ENCODE measurements at regions not wholly inside any gene's neighbourhood (a gene's known extent, or its start where the extent isn't known, plus 50 kb on each side); places are given as distances from the start of the nearest gene placed in this dataset.

GRCh38 chr5:38780945-38781344 is 64.9 kb upstream of the OSMR start:
- intact Hi-C loops (cut with DNase I), result no loop called here
- peaks cover 20 to 22% of the 10 kb centered on the region in 2 donors for H3K4me1 ChIP-seq
- H3K4me3 ChIP-seq, result no peak overlapping the region
- DNase-seq, result peak in 2 of 4 donors; percentile 87 to 90
- no peak overlapping the region for H3K27ac ChIP-seq
- H3K36me3 ChIP-seq, result no peaks in the 10 kb centered on the region
- no peak for TF ChIP-seq CTCF (IDR thresholded peaks at IDR 0.05)
- ATAC-seq, result peak; percentile 8
- no peaks in the 10 kb centered on the region for H3K27me3 ChIP-seq
- H3K9me3 ChIP-seq, result no peaks in the 10 kb centered on the region

- intact Hi-C loops (cut with DNase I), result no loop called here
- H3K9me3 ChIP-seq, result no peaks in the 10 kb centered on the region
- H3K36me3 ChIP-seq, result no peaks in the 10 kb centered on the region
- no peak for DNase-seq
- no peak overlapping the region for H3K4me3 ChIP-seq
- H3K4me1 ChIP-seq, result peaks cover 20 to 22% of the 10 kb centered on the region in 2 donors
- ATAC-seq, result peak; percentile 7
- H3K27ac ChIP-seq, result peak overlapping the region; percentile 58 to 61
- no peaks in the 10 kb centered on the region for H3K27me3 ChIP-seq
- no peak for TF ChIP-seq CTCF (IDR thresholded peaks at IDR 0.05)
Measured at GRCh38 chr5:38782180-38782835, 63.5 kb upstream of the OSMR start.

GRCh38 chr5:38783011-38783561 is 62.7 kb upstream of the OSMR start:
- intact Hi-C loops (cut with DNase I), result no loop called here
- Histone ChIP-seq H3K27me3 (no peaks in the 10 kb centered on the region), H3K27ac (peak overlapping the region; percentile 58 to 61), H3K9me3 (no peaks in the 10 kb centered on the region), H3K36me3 (no peaks in the 10 kb centered on the region), H3K4me3 (no peak overlapping the region), H3K4me1 (peaks cover 20 to 22% of the 10 kb centered on the region in 2 donors)
- DNase-seq, result peak in 2 of 4 donors; percentile 82 to 85
- TF ChIP-seq CTCF (IDR thresholded peaks at IDR 0.05), result peak in 1 of 2 donors; percentile 47
- ATAC-seq, result peak; percentile 90

GRCh38 chr5:38789134-38789533 is 56.7 kb upstream of the OSMR start:
- no peak for ATAC-seq
- Histone ChIP-seq H3K4me3 (no peak overlapping the region), H3K27me3 (no peaks in the 10 kb centered on the region), H3K27ac (no peak overlapping the region), H3K36me3 (no peaks in the 10 kb centered on the region), H3K4me1 (peaks cover 0 to 2% of the 10 kb centered on the region in 2 donors), H3K9me3 (no peaks in the 10 kb centered on the region)
- intact Hi-C loops (cut with DNase I), result no loop called here
- DNase-seq, result no peak
- no peak for TF ChIP-seq CTCF (IDR thresholded peaks at IDR 0.05)

- ATAC-seq, result no peak
- intact Hi-C loops (cut with DNase I), result no loop called here
- no peak for TF ChIP-seq CTCF (IDR thresholded peaks at IDR 0.05)
Measured at GRCh38 chr5:38789777-38790176, 56.0 kb upstream of the OSMR start.

More at GRCh38 chr5:38789777-38790176, 56.0 kb upstream of the OSMR start:
- Histone ChIP-seq H3K4me3 (no peak overlapping the region), H3K36me3 (no peaks in the 10 kb centered on the region), H3K9me3 (no peaks in the 10 kb centered on the region), H3K4me1 (no peaks in the 10 kb centered on the region), H3K27ac (no peak overlapping the region), H3K27me3 (no peaks in the 10 kb centered on the region)
- no peak for DNase-seq
